ENCODE measurements at regions not wholly inside any gene's neighbourhood (a gene's known extent, or its start where the extent isn't known, plus 50 kb on each side); places are given as distances from the start of the nearest gene placed in this dataset.
"Not testable (repeated sequence)": the region's sequence is repeated elsewhere in the genome, so short reads cannot be mapped to it uniquely, and the experiment has no call there.

- no peak for DNase-seq
These were observed 52.0 kb upstream of the CPM start for GRCh38 chr12:68984796-68985573.

DNA sequence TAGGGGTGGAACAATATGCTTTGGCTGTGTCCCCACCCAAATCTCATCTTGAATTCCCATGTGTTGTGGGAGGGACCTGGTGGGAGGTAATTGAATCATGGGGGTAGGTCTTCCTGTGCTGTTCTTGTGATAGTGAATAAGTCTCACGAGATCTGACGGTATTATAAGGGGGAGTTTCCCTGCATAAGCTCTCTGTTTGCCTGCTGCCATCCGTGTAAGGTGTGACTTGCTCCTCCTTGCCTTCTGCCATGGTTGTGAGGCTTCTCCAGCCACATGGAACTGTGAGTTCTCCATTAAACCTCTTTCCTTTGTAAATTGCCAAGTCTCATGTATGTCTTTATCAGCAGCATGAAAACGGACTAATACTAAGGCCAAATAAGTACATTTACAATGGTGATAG is 64.6 kb upstream of the CPM start:
- DNase-seq: not testable (repeated sequence)

DNA sequence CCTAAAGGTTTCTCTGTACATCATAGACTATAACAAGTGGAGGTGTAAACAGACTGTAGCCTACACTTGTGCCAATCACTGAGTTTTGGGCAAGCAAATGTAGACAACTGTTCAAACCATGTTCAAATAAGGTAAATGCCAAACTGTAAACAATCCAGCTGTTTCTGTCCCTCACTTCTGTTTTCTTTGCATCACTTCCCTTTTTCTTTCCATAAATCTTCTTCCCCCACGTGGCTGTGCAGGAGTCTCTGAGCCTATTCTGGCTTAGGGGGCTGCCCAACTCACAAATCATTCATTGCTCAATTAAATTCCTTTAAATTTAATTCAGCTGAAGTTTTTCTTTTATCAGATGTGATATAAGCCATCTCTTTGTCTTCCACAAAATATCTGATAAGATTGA is 65.1 kb upstream of the CPM start:
- no peak for DNase-seq

GRCh38 chr12:69000074-69000473 is 67.1 kb upstream of the CPM start:
- no peak for DNase-seq

DNA sequence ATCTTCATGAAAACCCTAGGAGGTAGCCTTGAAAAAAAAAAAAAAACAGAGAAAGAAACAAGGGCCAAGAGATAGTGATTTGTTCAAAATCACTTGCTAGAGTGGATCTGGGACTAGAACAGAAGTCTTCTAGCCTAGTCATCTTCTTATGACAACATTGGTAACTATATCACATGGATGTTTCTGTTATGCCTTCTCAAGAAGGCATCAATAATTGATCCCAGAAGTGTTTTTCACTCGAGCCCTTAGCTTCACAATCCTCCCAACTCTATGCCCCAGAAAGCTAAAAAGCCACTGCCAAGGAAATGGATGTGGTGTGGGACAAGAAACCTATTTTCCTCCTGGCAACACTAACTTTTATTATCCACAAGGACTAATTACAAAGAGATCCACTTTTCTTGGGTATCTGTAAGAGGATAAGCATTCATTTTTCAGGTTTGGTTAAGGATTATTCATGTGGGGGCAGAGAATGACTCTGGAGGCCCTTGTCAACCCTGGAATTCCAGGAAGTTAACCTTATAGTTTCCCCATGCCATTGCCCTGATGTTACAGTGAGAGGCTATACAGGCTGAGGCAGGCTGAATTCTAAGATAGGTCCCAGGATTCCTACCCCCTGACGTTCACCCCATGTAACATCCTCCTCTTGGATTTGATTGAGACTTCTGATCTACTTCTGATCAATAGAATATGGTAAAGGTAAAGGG is 67.7 kb upstream of the CPM start:
- DNase-seq: no peak

- DNase-seq: no peak
These were observed 68.3 kb upstream of the CPM start for GRCh38 chr12:69001251-69001650.

- no peak for DNase-seq
These were observed 70.0 kb upstream of the CPM start for GRCh38 chr12:69002969-69003368.

DNA sequence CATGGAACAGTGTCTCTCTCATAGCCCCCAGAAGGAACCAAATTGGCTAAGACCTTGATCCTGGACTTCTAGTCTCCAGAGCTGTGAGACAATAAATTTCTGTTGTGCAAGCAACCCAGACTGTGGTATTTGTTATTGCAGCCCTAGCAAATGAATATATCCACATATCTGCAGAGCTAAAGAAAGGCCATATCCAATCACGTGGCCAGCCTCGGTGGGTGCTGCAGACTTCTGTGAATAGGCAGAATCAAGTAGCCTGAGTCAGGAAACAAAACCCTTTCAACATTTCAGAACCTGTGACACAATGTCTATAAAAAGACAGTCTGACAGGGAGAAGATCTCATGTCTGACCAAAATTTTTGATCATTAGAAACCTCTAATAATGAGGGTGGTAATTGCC is 71.0 kb upstream of the CPM start:
- DNase-seq: no peak

DNA sequence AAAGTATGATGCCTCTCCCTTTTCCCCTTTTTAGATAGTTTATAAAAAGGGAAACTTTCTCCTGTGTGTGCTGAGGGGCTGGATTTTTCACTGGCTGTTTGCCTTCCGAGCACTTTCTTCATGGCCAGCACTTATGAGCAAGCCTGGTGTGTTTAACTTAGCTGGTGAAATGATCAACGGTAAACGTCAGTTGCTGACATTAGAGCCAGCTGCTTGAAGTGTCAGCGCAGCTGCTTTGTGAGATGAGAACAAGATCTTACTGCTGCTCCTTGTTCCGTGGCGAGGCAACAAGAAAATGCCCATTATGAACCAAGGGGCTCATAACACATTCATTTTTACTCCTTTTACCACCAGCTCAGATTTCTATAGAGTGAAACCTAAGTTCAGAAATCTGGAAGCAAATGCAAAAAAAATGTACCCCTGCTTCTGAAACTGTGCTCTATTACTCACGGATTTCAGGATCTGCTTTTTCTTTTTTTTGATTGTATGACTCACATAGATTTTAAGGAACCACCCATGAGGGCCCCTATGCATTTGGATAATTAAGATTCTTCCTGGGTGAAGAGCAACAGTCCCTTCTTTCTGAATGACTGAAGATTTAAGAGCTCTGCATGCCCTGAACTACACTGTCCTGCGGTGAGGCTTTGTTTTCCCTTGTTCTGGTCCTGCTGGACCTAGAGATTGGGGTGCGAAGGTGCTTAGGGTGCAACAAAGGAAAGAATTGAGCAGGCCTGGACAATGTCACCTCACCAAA is 74.3 kb upstream of the CPM start:
- DNase-seq: no peak

DNA sequence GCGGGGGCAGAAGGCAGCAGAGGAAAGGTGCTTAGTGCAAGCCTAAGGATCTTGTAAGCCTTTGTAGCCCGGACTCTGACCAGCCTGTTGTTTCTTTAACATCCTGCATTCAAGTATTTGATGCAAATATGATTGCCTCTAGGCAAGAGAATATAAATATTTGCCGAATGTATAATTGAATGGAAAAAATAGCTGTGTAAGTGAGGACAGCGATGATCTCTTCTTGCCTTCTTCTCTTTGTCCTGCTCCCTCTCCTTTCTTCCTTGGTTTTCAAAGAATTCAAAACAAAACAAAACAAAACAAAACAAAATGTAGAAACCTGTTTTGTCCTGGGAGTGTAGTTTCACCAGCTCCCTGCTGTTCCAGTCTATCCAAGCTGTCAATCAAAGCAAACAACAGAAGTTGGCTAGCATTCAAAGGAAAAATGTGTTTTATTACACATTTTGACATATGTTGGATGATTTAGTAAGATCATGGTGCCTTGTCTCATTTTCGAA is 74.9 kb upstream of the CPM start:
- DNase-seq: no peak

DNA sequence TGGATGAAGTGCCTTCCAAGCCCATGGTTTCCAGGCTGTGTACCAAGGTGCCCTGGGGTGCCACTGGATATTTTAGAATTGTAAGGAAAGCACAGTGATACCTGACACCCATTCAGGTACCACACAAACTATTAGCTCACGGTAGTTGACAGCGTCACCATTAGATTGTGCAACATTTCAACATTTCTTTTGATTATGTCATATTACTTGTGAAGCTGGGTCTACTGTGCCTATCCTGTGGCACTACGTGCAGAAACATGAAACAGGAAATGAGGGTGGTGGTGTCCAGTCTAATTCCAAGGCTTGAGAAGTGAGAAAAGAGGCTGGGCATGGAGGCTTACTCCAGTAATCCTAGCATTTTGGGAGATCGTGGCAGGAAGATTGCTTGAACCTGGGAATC is 75.5 kb upstream of the CPM start:
- DNase-seq: no peak

DNA sequence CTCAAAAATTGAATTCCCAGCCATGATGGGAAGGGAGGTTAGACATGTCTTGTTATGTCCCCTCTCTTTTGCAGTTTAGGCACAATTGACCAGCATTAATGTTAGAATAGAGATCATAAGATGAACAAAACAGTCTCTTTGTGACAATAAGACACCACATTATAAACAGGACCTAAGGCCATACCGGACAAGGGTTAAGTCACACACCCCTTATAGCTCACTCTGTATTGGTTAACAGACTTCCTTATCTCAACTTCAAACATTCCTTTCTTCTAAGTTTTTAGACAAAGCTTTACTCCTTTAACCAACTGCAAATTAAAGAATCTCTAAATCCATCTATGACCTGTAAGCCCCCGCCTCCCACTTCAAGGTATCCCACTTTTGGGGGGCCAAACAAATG is 81.1 kb upstream of the CPM start:
- no peak for DNase-seq

- no peak for DNase-seq
These were observed 82.0 kb upstream of the CPM start for GRCh38 chr12:69015017-69015416.

- DNase-seq: no peak
These were observed 82.9 kb upstream of the CPM start for GRCh38 chr12:69015831-69016230.

DNA sequence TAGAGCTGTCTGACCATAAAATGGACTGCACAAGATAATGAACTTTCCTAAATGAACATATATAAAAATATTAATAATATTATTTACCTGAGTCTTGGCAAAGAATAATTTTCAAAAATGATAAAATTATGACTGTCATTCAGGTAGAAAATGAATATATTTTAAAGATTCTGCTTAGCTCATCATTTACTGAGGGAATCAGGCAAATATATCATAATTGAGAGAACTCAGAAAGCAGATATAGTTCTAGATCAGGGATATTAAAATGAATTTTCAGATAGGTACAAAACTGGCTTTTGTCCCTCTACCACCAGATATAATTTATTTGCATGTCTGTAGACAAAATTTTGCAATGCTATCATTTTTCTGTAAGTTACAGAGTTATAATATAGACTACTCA is 86.1 kb upstream of the CPM start:
- no peak for DNase-seq

DNA sequence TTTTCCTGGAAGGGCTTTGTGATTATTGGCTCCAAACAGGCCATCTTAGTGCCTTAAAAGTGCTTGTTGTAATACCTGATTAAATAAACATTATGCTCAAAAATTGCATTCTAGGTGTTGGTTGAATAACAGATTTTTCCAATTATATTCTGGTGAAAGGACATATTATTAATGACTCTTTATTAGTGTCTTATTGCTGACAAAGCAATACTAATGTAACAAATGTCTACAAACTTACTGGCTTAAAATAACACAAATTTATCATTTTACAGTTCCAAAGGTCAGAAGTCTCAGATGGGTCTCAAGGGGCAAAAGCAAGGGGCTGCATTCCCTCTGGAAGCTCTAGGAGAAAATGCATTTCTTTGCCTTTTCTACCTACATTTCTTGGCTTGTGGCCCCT is 86.9 kb upstream of the CPM start:
- DNase-seq: no peak

DNA sequence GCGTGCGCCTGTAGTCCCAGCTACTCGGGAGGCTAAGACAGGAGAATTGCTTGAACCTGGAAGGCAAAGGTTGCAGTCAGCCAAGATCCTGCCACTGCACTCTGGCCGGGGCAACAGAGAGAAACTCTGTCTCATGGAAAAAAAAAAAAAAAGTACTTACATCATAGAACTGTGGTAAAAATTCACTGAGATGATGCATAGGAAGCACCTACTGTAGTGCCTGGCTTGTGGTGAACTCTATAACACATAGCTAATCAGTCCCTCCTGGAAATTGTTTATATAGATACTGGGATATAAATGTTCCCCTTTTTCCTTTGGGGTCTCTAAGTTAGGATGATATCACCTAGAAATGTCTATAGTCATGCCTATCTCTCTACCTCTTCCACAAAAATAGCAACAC is 89.7 kb upstream of the CPM start:
- no peak for DNase-seq

DNA sequence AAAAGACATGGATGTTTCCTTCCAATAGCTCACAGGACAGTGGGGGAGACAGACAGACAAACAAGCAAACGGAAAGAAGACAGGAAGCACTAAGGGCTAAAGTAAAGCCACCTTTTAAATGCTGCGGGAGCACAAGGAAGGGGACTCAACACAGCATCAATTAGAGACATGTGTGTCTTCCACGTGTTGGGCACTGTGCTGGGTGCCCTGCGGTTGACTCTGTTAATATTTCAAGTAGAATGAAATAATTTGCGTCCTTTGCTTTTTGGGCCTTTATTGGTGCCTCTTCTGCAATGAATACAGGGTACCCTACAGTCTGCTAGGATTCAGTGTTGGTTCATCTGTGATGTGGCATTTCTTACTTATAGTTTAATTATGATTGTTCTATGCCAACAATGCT is 90.9 kb upstream of the CPM start:
- DNase-seq: no peak

DNA sequence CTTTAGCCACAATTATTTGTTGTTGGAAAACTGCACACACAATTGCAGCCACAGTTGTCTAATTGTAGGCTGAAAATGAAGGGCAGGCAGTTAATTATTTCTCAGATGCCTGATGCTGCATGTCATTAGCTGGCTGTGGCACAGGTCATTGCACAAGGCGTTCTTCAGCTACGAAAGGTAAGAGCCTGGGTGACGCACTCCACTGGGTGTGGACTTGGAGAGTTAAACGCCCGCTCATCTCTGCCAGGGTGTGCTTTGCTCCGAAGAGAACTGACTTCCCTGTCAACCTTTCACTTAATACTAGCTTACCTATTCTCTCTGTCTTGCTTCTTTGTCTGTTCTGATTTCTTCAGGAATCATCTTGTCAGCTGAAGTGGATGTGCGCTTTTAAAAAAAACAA is 91.4 kb upstream of the CPM start:
- DNase-seq: no peak

DNA sequence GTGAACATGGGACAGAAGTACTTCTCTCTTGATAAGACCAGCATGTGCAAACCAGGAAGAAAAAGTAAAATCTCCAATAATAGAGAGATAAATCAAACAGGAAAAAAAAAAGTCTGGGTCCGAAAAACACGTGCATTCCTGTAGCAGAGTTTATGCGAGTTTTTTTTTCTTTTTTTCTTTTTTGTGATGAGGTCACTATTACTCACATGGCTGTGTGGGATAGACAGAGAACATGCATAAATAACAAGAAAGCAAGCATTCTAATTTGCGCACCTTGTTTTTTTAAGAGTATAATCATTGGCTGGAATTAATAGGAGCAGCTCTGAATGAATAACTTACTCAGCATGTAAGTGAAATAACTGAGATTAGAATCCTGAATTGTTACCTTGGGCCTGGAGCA is 91.9 kb upstream of the CPM start:
- DNase-seq: no peak

DNA sequence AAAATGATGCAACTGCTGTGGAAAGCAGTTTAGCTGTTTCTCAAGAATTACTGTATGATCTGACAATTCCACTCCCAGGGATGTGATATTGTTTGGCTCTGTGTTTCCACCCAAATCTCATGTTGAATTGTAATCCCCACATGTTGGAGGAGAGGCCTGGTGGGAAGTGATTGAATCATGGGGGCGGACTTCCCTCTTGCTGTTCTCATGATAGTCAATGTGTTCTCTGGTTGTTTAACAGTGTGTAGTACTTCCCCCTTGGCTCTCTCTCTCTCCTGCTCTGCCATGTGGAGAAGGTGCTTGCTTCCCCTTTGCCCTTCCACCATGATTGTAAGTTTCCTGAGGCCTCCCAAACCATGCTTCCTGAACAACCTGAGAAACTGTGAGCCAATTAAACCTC is 93.4 kb upstream of the CPM start:
- no peak for DNase-seq

GRCh38 chr12:69027411-69027881 is 94.5 kb upstream of the CPM start:
- DNase-seq: no peak

- DNase-seq: no peak
These were observed 96.2 kb upstream of the CPM start for GRCh38 chr12:69028941-69029729.
